HepG2 (cell line): ENCODE measurements at regions not wholly inside any gene's neighbourhood (a gene's known extent, or its start where the extent isn't known, plus 50 kb on each side); places are given as distances from the start of the nearest gene placed in this dataset.

ENCODE experiments used
- CHD2 ChIP-seq: IDR thresholded peaks from 2 replicates; pipeline ENCODE4 v1.6.1; 2011; ENCODE audit warnings: low read depth, low read length, improper control_type of control experiment
- DMAP1 ChIP-seq: IDR thresholded peaks from 2 replicates; pipeline ENCODE4 v1.6.1; 2016
- FOXK2 ChIP-seq: fragments of 450-650 bp; IDR thresholded peaks from 2 replicates; pipeline ENCODE4 v1.6.1; 2016
- KAT2B ChIP-seq: fragments of 150-350 bp; IDR thresholded peaks from 2 replicates; pipeline ENCODE4 v1.6.1; 2014; ENCODE audit warnings: low read depth, low read length, borderline replicate concordance
- KLF15 ChIP-seq: sonication (generic); formaldehyde crosslinking; IDR thresholded peaks from 2 replicates; pipeline ENCODE4 v1.8.1; 2023; ENCODE audit warnings: borderline replicate concordance, mild to moderate bottlenecking, inconsistent platforms, missing genetic modification reagents, mixed read lengths
- NR3C1 ChIP-seq: sonication (generic); formaldehyde crosslinking; IDR thresholded peaks from 2 replicates; pipeline ENCODE4 v1.4.0; 2020; ENCODE audit warnings: missing genetic modification reagents
- NRL ChIP-seq: sonication (generic); formaldehyde crosslinking; IDR thresholded peaks from 2 replicates; pipeline ENCODE4 v1.5.0; 2020; ENCODE audit warnings: missing genetic modification reagents, mild to moderate bottlenecking, moderate library complexity, borderline replicate concordance
- POLR2A ChIP-seq, 2 experiments: IDR thresholded peaks; 2 replicates each; pipeline ENCODE4 v1.6.1; 2011; ENCODE audit warnings: low read depth in 2 of 2, low read length in 2 of 2, mild to moderate bottlenecking in 1 of 2, moderate library complexity in 1 of 2; ENCODE audit not compliant: insufficient read depth in 1 of 2
- SMAD9 ChIP-seq: sonication (generic); formaldehyde crosslinking; IDR thresholded peaks from 2 replicates; pipeline ENCODE4 v1.5.1; 2020; ENCODE audit warnings: mild to moderate bottlenecking, missing genetic modification reagents
- TRIM24 ChIP-seq: sonication (generic); formaldehyde crosslinking; IDR thresholded peaks from 2 replicates; pipeline ENCODE4 v1.8.0; 2022; ENCODE audit warnings: mild to moderate bottlenecking, missing genetic modification reagents
- TSC22D2 ChIP-seq: sonication (generic); formaldehyde crosslinking; IDR thresholded peaks from 2 replicates; pipeline ENCODE4 v1.5.1; 2020; ENCODE audit warnings: missing genetic modification reagents, mild to moderate bottlenecking, borderline replicate concordance
- ZBTB7A ChIP-seq: sonication (generic); formaldehyde crosslinking; IDR thresholded peaks from 2 replicates; pipeline ENCODE4 v1.8.0; 2022; ENCODE audit warnings: mild to moderate bottlenecking, missing genetic modification reagents
- ZFY ChIP-seq: sonication (generic); formaldehyde crosslinking; IDR thresholded peaks from 2 replicates; pipeline ENCODE4 v1.4.0; 2020; ENCODE audit warnings: missing genetic modification reagents
- ZNF12 ChIP-seq: sonication (generic); formaldehyde crosslinking; IDR thresholded peaks from 2 replicates; pipeline ENCODE4 v1.5.0; 2020; ENCODE audit warnings: missing genetic modification reagents
- ZNF143 ChIP-seq: sonication (generic); formaldehyde crosslinking; IDR thresholded peaks from 2 replicates; pipeline ENCODE4 v1.4.0; 2020; ENCODE audit warnings: missing genetic modification reagents
- ZNF224 ChIP-seq: sonication (generic); formaldehyde crosslinking; IDR thresholded peaks from 2 replicates; pipeline ENCODE4 v1.5.0; 2020; ENCODE audit warnings: mild to moderate bottlenecking, missing genetic modification reagents
- ZNF253 ChIP-seq: sonication (generic); formaldehyde crosslinking; IDR thresholded peaks from 2 replicates; pipeline ENCODE4 v1.8.0; 2022; ENCODE audit warnings: mild to moderate bottlenecking, missing genetic modification reagents, borderline replicate concordance
- ZNF264 ChIP-seq: sonication (generic); formaldehyde crosslinking; IDR thresholded peaks from 2 replicates; pipeline ENCODE4 v1.4.0; 2020; ENCODE audit warnings: missing genetic modification reagents
- ZNF354B ChIP-seq: sonication (generic); formaldehyde crosslinking; IDR thresholded peaks from 2 replicates; pipeline ENCODE4 v1.8.0; 2022; ENCODE audit warnings: mild to moderate bottlenecking, missing genetic modification reagents
- ZNF484 ChIP-seq: sonication (generic); formaldehyde crosslinking; IDR thresholded peaks from 2 replicates; pipeline ENCODE4 v1.5.1; 2020; ENCODE audit warnings: mild to moderate bottlenecking, low read depth, missing genetic modification reagents, borderline replicate concordance
- ZNF616 ChIP-seq: sonication (generic); formaldehyde crosslinking; IDR thresholded peaks from 2 replicates; pipeline ENCODE4 v1.5.0; 2020; ENCODE audit warnings: low read depth, mild to moderate bottlenecking, missing genetic modification reagents
- ZNF652 ChIP-seq: IDR thresholded peaks from 2 replicates; pipeline ENCODE4 v1.6.1; 2016; ENCODE audit warnings: low read depth, borderline replicate concordance
- ZNF766 ChIP-seq: sonication (generic); formaldehyde crosslinking; IDR thresholded peaks from 2 replicates; pipeline ENCODE4 v1.5.0; 2020; ENCODE audit warnings: missing genetic modification reagents, borderline replicate concordance
- TF ChIP-seq, protein P1 (sequence below): sonication (generic); formaldehyde crosslinking; IDR thresholded peaks from 2 replicates; pipeline ENCODE4 v1.5.0; 2020; ENCODE audit warnings: missing genetic modification reagents
- TF ChIP-seq, protein P2 (sequence below): sonication (generic); formaldehyde crosslinking; conservative IDR thresholded peaks from 2 replicates; pipeline ENCODE4 v1.8.0; 2022; ENCODE audit warnings: missing genetic modification reagents
- TF ChIP-seq, protein P3 (sequence below): IDR thresholded peaks from 2 replicates; pipeline ENCODE4 v1.6.1; 2016; ENCODE audit warnings: mild to moderate bottlenecking, missing biosample characterization, missing genetic modification reagents

DNA sequence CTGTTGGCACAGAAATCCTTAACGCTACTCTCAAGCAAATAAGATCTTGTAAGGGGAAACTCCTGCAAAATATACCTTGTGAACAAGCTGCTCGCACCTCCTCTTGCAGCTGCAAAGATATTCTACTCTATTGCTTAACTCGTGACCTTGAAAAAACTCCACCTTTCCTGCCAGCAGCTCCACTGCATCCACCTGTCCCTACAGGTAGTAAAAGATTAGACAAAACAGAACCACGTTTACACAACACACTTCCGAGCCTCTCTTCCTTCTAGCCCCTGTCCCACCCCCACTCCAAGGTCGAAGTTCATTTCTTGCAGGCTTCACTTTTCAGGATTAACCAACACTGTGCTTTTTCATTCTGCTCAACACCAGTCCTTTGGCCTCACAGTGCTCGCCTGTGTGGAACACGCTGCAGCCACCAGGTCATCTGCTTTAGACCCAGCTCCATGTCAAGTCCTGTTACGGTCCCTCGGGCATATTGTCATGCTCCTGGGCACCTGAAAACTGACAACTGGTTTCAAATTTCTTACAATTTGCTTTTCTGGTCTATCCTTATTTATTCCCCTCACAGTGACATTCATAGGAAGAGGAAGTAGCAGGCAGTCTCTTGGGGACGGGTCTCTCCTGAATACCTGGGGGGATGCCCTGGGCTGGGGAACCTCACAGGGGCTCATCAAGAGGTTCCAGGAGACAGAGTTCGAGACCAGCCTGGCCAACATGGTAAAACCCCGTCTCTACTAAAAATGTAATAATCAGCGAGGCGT, 165.8 kb upstream of the KLF14 start (continued):
- TF ChIP-seq SMAD9 (CRISPR knock-in tag), result no peak
- TF ChIP-seq TSC22D2, result peak; percentile 43; the same call in 1 of the 2 replicates
- TF ChIP-seq NRL (CRISPR knock-in tag), result no peak
- no peak for TF ChIP-seq ZNF224 (CRISPR knock-in tag)
- no peak for TF ChIP-seq TRIM24 (CRISPR knock-in tag)
- TF ChIP-seq KAT2B, result no peak
- no peak for TF ChIP-seq ZNF484
- peak; percentile 62 to 78; a peak in 3 of 4 replicates for TF ChIP-seq POLR2A (IDR thresholded peaks at IDR 0.05; ENCODE audit: insufficient read depth in 1 of 2, low read depth in 2 of 2, low read length in 2 of 2)
- peak; percentile 68 for TF ChIP-seq ZNF12 (CRISPR knock-in tag)
- TF ChIP-seq ZNF616 (CRISPR knock-in tag), result no peak
- peak; percentile 65; the same call in 1 of the 2 replicates for TF ChIP-seq ZNF766
- TF ChIP-seq, protein P1, sequence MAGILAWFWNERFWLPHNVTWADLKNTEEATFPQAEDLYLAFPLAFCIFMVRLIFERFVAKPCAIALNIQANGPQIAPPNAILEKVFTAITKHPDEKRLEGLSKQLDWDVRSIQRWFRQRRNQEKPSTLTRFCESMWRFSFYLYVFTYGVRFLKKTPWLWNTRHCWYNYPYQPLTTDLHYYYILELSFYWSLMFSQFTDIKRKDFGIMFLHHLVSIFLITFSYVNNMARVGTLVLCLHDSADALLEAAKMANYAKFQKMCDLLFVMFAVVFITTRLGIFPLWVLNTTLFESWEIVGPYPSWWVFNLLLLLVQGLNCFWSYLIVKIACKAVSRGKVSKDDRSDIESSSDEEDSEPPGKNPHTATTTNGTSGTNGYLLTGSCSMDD, result no peak
- TF ChIP-seq ZNF264 (CRISPR knock-in tag), result peak; percentile 87; the same call in 1 of the 2 replicates
- TF ChIP-seq ZBTB7A (CRISPR knock-in tag), result peak; percentile 64; the same call in 1 of the 2 replicates
- TF ChIP-seq, protein P2, sequence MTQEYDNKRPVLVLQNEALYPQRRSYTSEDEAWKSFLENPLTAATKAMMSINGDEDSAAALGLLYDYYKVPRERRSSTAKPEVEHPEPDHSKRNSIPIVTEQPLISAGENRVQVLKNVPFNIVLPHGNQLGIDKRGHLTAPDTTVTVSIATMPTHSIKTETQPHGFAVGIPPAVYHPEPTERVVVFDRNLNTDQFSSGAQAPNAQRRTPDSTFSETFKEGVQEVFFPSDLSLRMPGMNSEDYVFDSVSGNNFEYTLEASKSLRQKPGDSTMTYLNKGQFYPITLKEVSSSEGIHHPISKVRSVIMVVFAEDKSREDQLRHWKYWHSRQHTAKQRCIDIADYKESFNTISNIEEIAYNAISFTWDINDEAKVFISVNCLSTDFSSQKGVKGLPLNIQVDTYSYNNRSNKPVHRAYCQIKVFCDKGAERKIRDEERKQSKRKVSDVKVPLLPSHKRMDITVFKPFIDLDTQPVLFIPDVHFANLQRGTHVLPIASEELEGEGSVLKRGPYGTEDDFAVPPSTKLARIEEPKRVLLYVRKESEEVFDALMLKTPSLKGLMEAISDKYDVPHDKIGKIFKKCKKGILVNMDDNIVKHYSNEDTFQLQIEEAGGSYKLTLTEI, result no peak
- TF ChIP-seq DMAP1 (CRISPR knock-in tag), result peak; percentile 91; the same call in 1 of the 2 replicates
- TF ChIP-seq ZNF253 (CRISPR knock-in tag), result no peak
- TF ChIP-seq, protein P3, sequence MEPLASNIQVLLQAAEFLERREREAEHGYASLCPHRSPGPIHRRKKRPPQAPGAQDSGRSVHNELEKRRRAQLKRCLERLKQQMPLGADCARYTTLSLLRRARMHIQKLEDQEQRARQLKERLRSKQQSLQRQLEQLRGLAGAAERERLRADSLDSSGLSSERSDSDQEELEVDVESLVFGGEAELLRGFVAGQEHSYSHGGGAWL (CRISPR knock-in tag), result no peak
- peak; percentile 40; the same call in 1 of the 2 replicates for TF ChIP-seq ZNF143 (CRISPR knock-in tag)
- TF ChIP-seq NR3C1, result no peak
- TF ChIP-seq FOXK2, result peak; percentile 66; the same call in 1 of the 2 replicates
- TF ChIP-seq ZNF652 (CRISPR knock-in tag), result peak; percentile 82
- TF ChIP-seq ZNF354B, result no peak
- TF ChIP-seq ZFY (CRISPR knock-in tag), result peak; percentile 43; the same call in 1 of the 2 replicates
- TF ChIP-seq CHD2, result no peak
- TF ChIP-seq KLF15 (CRISPR knock-in tag), result no peak
